Activated CD8-positive, alpha-beta T cell treated with anti-CD3 and anti-CD28 coated beads for 36 hours (primary cell): ENCODE measurements at regions not wholly inside any gene's neighbourhood (a gene's known extent, or its start where the extent isn't known, plus 50 kb on each side); places are given as distances from the start of the nearest gene placed in this dataset.

ENCODE experiments used
- ATAC-seq: fragments of 200-7000 bp; cut with Tn5 transposase; one replicate; pipeline ENCODE4 v1.10.0; 2021; ENCODE audit warnings: mild to moderate bottlenecking, moderate library complexity
- CTCF ChIA-PET: fragments of 350-600 bp; sonication (Branson Sonifier 250); formaldehyde crosslinking; loops from one replicate; lab custom pipeline; 2021; ENCODE audit warnings: antibody characterized with exemption; lab: Charles Lee
- POLR2A ChIA-PET: fragments of 350-600 bp; sonication (Branson Sonifier 250); formaldehyde crosslinking; loops from one replicate; lab custom pipeline; 2021; ENCODE audit warnings: antibody characterized with exemption; lab: Charles Lee
- DNase-seq: peaks from one replicate; pipeline ENCODE4 v3.0.0-alpha.2; 2020
- H3K27ac Mint-ChIP-seq: one replicate; pipeline ENCODE4 v1.8.0; 2021; ENCODE audit warnings: mild to moderate bottlenecking, mixed read lengths
- H3K27me3 Mint-ChIP-seq: one replicate; pipeline ENCODE4 v1.8.0; 2021; ENCODE audit warnings: mixed read lengths
- H3K36me3 Mint-ChIP-seq: one replicate; pipeline ENCODE4 v1.8.0; 2021; ENCODE audit warnings: low read depth, mixed read lengths
- H3K4me1 Mint-ChIP-seq: one replicate; pipeline ENCODE4 v1.8.0; 2021; ENCODE audit warnings: low read depth, mixed read lengths
- H3K4me3 Mint-ChIP-seq: one replicate; pipeline ENCODE4 v1.8.0; 2021; ENCODE audit warnings: mild to moderate bottlenecking, moderate library complexity, mixed read lengths
- H3K9me3 Mint-ChIP-seq: one replicate; pipeline ENCODE4 v1.8.0; 2021; ENCODE audit warnings: mixed read lengths
- intact Hi-C: fragments of 100-400 bp; cut with micrococcal nuclease; formaldehyde crosslinking; loops from one replicate; pipeline ENCODE4 v1.10.0; 2022
- TF ChIP-seq, protein P1 (sequence below): fragments of 200-600 bp; IDR thresholded peaks from one replicate; pipeline ENCODE4 v1.8.0; 2022; ENCODE audit warnings: antibody characterized with exemption, mild to moderate bottlenecking

DNA sequence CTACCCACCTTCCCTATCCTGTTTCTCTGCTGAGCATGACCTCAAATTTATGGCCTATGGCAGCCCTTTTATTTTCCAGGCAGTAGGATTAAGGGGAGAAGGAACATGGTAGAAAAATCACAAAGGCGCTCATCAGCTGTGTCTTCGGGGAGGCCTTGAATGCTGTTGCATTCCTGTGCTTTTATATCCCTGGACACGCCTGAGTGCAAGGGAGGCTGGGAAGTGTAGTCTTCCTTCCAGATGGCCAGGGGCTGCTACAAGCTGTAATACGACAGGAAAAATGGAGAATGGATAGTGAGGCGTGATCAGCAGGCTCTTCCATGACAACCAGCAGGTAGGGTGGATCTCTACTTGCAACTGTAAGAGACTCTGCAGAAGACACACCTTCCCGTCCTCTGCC, 210.9 kb upstream of the GGTLC1 start:
- no peak for ATAC-seq
- CTCF ChIA-PET = no interaction called here
- H3K4me3 Mint-ChIP-seq = no peak overlapping the region
- TF ChIP-seq, protein P1, sequence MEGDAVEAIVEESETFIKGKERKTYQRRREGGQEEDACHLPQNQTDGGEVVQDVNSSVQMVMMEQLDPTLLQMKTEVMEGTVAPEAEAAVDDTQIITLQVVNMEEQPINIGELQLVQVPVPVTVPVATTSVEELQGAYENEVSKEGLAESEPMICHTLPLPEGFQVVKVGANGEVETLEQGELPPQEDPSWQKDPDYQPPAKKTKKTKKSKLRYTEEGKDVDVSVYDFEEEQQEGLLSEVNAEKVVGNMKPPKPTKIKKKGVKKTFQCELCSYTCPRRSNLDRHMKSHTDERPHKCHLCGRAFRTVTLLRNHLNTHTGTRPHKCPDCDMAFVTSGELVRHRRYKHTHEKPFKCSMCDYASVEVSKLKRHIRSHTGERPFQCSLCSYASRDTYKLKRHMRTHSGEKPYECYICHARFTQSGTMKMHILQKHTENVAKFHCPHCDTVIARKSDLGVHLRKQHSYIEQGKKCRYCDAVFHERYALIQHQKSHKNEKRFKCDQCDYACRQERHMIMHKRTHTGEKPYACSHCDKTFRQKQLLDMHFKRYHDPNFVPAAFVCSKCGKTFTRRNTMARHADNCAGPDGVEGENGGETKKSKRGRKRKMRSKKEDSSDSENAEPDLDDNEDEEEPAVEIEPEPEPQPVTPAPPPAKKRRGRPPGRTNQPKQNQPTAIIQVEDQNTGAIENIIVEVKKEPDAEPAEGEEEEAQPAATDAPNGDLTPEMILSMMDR = no peak
- no peak overlapping the region for H3K27ac Mint-ChIP-seq
- POLR2A ChIA-PET = no interaction called here
- H3K4me1 Mint-ChIP-seq = no peaks in the 10 kb centered on the region
- no peaks in the 10 kb centered on the region for H3K9me3 Mint-ChIP-seq
- peaks cover 2% of the 10 kb centered on the region for H3K27me3 Mint-ChIP-seq
- no peaks in the 10 kb centered on the region for H3K36me3 Mint-ChIP-seq
- DNase-seq = no peak
- intact Hi-C loops = no loop called here

DNA sequence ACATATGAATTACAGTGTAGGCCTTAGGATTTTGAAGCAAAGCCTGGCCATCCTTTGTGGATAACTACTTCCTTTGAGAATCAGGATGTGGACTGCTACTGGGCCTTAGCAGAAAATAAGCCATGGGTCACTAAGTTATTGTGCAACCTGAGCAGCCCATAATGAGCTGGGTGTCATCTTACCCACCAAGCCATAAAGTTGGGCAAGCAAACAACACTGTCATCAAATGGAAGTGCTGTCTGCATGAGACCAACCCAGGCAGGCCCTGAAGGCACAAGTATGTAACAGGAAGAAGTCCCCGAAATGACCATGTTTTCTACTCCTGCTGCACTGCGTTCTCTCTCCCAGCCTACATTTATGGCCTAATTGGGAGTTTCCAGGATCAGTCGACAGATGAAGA, 205.6 kb upstream of the GGTLC1 start:
- H3K4me1 Mint-ChIP-seq = no peaks in the 10 kb centered on the region
- H3K27me3 Mint-ChIP-seq = peaks cover 3% of the 10 kb centered on the region
- H3K36me3 Mint-ChIP-seq = no peaks in the 10 kb centered on the region
- intact Hi-C loops = no loop called here
- H3K27ac Mint-ChIP-seq = no peak overlapping the region
- no peak overlapping the region for H3K4me3 Mint-ChIP-seq
- ATAC-seq = no peak
- TF ChIP-seq, protein P1 = no peak
- H3K9me3 Mint-ChIP-seq = peaks cover 7% of the 10 kb centered on the region
- ChIA-PET POLR2A (no interaction called here), CTCF (interaction anchor here (1.2 to 1.5 kb wide), 2 partner anchors 9 to 95 kb away, joined by 3 read pairs; no protein-coding TSS in a partner anchor)
- DNase-seq = no peak

DNA sequence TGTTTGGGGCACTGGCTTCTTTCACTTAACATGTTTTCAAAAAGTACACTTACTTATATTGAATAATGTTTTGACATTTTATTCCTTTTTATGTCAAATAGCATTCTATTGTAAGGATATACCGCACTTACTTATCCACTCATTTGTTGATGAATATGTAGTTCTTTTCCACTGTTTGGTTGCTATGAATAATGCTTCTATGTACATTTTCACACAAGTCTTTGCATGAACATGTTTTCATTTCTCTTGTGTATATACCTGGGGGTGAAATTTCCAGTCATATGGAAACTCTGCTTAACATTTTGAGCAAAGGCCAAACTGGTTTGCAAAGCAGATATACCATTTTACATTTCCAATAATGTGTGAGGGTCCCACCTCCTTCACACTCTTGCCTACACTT, 202.3 kb upstream of the GGTLC1 start:
- Mint-ChIP-seq H3K27ac (no peak overlapping the region), H3K27me3 (peaks cover 1% of the 10 kb centered on the region), H3K4me3 (no peak overlapping the region), H3K36me3 (no peaks in the 10 kb centered on the region), H3K4me1 (no peaks in the 10 kb centered on the region), H3K9me3 (peaks cover 7% of the 10 kb centered on the region)
- ATAC-seq (no peak), DNase-seq (no peak)
- intact Hi-C loops = no loop called here
- CTCF ChIA-PET = no interaction called here
- TF ChIP-seq, protein P1 = no peak
- POLR2A ChIA-PET = no interaction called here

DNA sequence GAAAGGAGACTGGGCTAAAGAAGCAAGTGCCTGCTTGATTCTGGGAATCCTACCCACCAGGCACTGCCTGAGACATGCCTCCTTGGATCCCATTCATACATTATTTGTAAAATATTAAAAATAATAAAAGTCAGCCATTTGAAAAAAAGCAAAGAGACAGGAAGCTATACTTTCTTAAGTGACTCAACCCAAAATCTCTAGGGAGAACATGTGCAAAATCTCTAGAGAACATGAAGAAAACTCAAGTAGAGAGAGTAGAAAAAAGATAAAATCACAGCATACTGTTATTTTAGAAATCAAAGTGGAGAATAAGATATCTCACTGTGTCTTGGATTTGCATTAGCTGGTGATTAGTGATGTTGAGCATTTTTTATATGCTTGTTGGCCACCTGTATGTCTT, 197.2 kb upstream of the GGTLC1 start:
- Mint-ChIP-seq H3K4me3 (no peak overlapping the region), H3K27ac (no peak overlapping the region), H3K4me1 (no peaks in the 10 kb centered on the region), H3K36me3 (no peaks in the 10 kb centered on the region), H3K9me3 (peaks cover 5% of the 10 kb centered on the region), H3K27me3 (no peaks in the 10 kb centered on the region)
- ATAC-seq = no peak
- DNase-seq = no peak
- intact Hi-C loops = no loop called here
- POLR2A ChIA-PET = no interaction called here
- CTCF ChIA-PET = no interaction called here
- TF ChIP-seq, protein P1 = no peak

DNA sequence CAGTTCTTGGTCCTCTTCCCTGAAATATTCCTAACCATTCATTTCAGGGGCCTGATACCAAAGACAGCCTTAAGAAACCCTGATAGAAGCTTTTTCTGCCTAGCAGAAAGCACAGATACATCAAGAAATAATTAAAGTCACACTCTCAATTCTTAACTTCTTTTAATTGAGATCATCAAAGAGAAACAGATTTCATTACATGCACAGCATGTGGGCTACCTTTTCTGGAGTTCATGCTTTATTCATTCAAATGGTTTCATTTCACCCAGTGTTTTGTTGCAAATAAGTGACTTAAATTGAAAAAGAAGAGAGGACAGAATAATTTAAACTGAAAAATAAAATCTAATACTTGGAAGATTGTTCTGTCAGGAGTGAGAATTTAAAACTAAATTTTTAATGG, 192.6 kb upstream of the GGTLC1 start:
- no peaks in the 10 kb centered on the region for H3K9me3 Mint-ChIP-seq
- CTCF ChIA-PET = no interaction called here

More for the DNA sequence above, 192.6 kb upstream of the GGTLC1 start:
- no peaks in the 10 kb centered on the region for H3K4me1 Mint-ChIP-seq
- H3K27me3 Mint-ChIP-seq = peaks cover 3% of the 10 kb centered on the region
- H3K36me3 Mint-ChIP-seq = no peaks in the 10 kb centered on the region
- no peak overlapping the region for H3K27ac Mint-ChIP-seq
- TF ChIP-seq, protein P1 = no peak
- H3K4me3 Mint-ChIP-seq = no peak overlapping the region
- intact Hi-C loops = no loop called here
- POLR2A ChIA-PET = no interaction called here
- ATAC-seq (no peak), DNase-seq (no peak)
